Mesodermal cell (in vitro differentiated cells): ENCODE measurements at regions not wholly inside any gene's neighbourhood (a gene's known extent, or its start where the extent isn't known, plus 50 kb on each side); places are given as distances from the start of the nearest gene placed in this dataset.

Experiments
- H3K27ac ChIP-seq: 2 replicates; pipeline ENCODE4 v1.7.0; 2013; ENCODE audit warnings: mild to moderate bottlenecking, low read depth, low read length, moderate library complexity; ENCODE audit not compliant: severe bottlenecking
- H3K36me3 ChIP-seq: 2 replicates; pipeline ENCODE4 v1.7.1; 2013; ENCODE audit warnings: mild to moderate bottlenecking, low read length, moderate library complexity; ENCODE audit not compliant: control insufficient read depth, insufficient read depth
- H3K4me1 ChIP-seq: one replicate; pipeline ENCODE4 v1.7.1; 2013; ENCODE audit warnings: mild to moderate bottlenecking, low read length; ENCODE audit not compliant: insufficient read depth, control insufficient read depth, poor library complexity, severe bottlenecking
- H3K4me3 ChIP-seq: 2 replicates; pipeline ENCODE4 v1.7.0; 2013; ENCODE audit warnings: low read length, control low read depth, mild to moderate bottlenecking; ENCODE audit not compliant: insufficient read depth, poor library complexity, severe bottlenecking; ENCODE audit errors: extremely low read depth
- H3K9me3 ChIP-seq: 2 replicates; pipeline ENCODE4 v1.7.1; 2013; ENCODE audit warnings: mild to moderate bottlenecking, low read length, moderate library complexity; ENCODE audit not compliant: control insufficient read depth
- WGBS, 2 experiments: methylation state at CpG; one replicate each; pipeline ENCODE4 v1.1.5; 2013; ENCODE audit warnings: missing lambda C conversion rate in 2 of 2; ENCODE audit not compliant: insufficient coverage in 2 of 2; 5-methylcytosine and 5-hydroxymethylcytosine counted together

GRCh38 chr12:89918172-89918846 lies 209.7 kb upstream of the ATP2B1 start:
- Histone ChIP-seq H3K36me3 (no peaks in the 10 kb centered on the region), H3K9me3 (no peaks in the 10 kb centered on the region), H3K27ac (no peak overlapping the region), H3K4me1 (no peaks in the 10 kb centered on the region), H3K4me3 (no peak overlapping the region)
- 50% methylated on average over 2 of the region's 5 CpGs; no CpG with 5 or more reads in 1 of the 2 experiments for WGBS, 2 experiments

- Histone ChIP-seq H3K27ac (no peak overlapping the region), H3K36me3 (no peaks in the 10 kb centered on the region), H3K4me3 (no peak overlapping the region), H3K4me1 (no peaks in the 10 kb centered on the region), H3K9me3 (peaks cover 9% of the 10 kb centered on the region)
- 91 to 94% methylated on average over 5 of the region's 5 CpGs for WGBS, 2 experiments
Measured at GRCh38 chr12:89909753-89910152, 201.1 kb upstream of the ATP2B1 start.

- 95 to 100% methylated on average over 2 of the region's 2 CpGs for WGBS, 2 experiments
- Histone ChIP-seq H3K9me3 (peaks cover 6% of the 10 kb centered on the region), H3K4me1 (no peaks in the 10 kb centered on the region), H3K27ac (peak overlapping the region; percentile 37), H3K4me3 (no peak overlapping the region), H3K36me3 (no peaks in the 10 kb centered on the region)
Measured at GRCh38 chr12:89907659-89908058, 199.0 kb upstream of the ATP2B1 start.

GRCh38 chr12:89906824-89907223 lies 198.2 kb upstream of the ATP2B1 start:
- no peaks in the 10 kb centered on the region for H3K4me1 ChIP-seq
- WGBS, 2 experiments, result 82 to 91% methylated on average over 4 of the region's 4 CpGs
- peaks cover 6% of the 10 kb centered on the region for H3K9me3 ChIP-seq
- no peak overlapping the region for H3K4me3 ChIP-seq
- H3K36me3 ChIP-seq, result no peaks in the 10 kb centered on the region
- H3K27ac ChIP-seq, result peak overlapping the region; percentile 59

GRCh38 chr12:89906178-89906577 lies 197.5 kb upstream of the ATP2B1 start:
- Histone ChIP-seq H3K27ac (no peak overlapping the region), H3K4me3 (no peak overlapping the region), H3K36me3 (no peaks in the 10 kb centered on the region), H3K4me1 (no peaks in the 10 kb centered on the region), H3K9me3 (peaks cover 6% of the 10 kb centered on the region)

GRCh38 chr12:89901906-89902642 lies 193.4 kb upstream of the ATP2B1 start:
- Histone ChIP-seq H3K4me3 (no peak overlapping the region), H3K9me3 (no peaks in the 10 kb centered on the region), H3K4me1 (no peaks in the 10 kb centered on the region), H3K27ac (no peak overlapping the region), H3K36me3 (no peaks in the 10 kb centered on the region)
- no CpG with 5 or more reads among the region's 1 CpG for WGBS, 2 experiments

GRCh38 chr12:89901319-89901718 lies 192.7 kb upstream of the ATP2B1 start:
- no peak overlapping the region for H3K4me3 ChIP-seq
- no peak overlapping the region for H3K27ac ChIP-seq
- no peaks in the 10 kb centered on the region for H3K9me3 ChIP-seq
- no peaks in the 10 kb centered on the region for H3K36me3 ChIP-seq
- no peaks in the 10 kb centered on the region for H3K4me1 ChIP-seq
- WGBS, 2 experiments, result 83 to 89% methylated on average over 1 of the region's 2 CpGs

GRCh38 chr12:89899651-89900050 lies 191.0 kb upstream of the ATP2B1 start:
- Histone ChIP-seq H3K36me3 (no peaks in the 10 kb centered on the region), H3K27ac (no peak overlapping the region), H3K9me3 (no peaks in the 10 kb centered on the region), H3K4me3 (no peak overlapping the region), H3K4me1 (no peaks in the 10 kb centered on the region)
- 100% methylated on average over 1 of the region's 2 CpGs; no CpG with 5 or more reads in 1 of the 2 experiments for WGBS, 2 experiments

- 86% methylated on average over 1 of the region's 2 CpGs; no CpG with 5 or more reads in 1 of the 2 experiments for WGBS, 2 experiments
- H3K4me1 ChIP-seq, result no peaks in the 10 kb centered on the region
- no peaks in the 10 kb centered on the region for H3K9me3 ChIP-seq
- no peak overlapping the region for H3K4me3 ChIP-seq
- H3K36me3 ChIP-seq, result no peaks in the 10 kb centered on the region
- H3K27ac ChIP-seq, result no peak overlapping the region
Measured at GRCh38 chr12:89895591-89895990, 187.0 kb upstream of the ATP2B1 start.

- H3K4me3 ChIP-seq, result no peak overlapping the region
- no peaks in the 10 kb centered on the region for H3K36me3 ChIP-seq
- H3K4me1 ChIP-seq, result no peaks in the 10 kb centered on the region
- WGBS, 2 experiments, result 91 to 100% methylated on average over 3 to 4 of the region's 5 CpGs
- no peak overlapping the region for H3K27ac ChIP-seq
- H3K9me3 ChIP-seq, result no peaks in the 10 kb centered on the region
Measured at GRCh38 chr12:89895101-89895500, 186.5 kb upstream of the ATP2B1 start.
